ENCODE measurements at regions not wholly inside any gene's neighbourhood (a gene's known extent, or its start where the extent isn't known, plus 50 kb on each side); places are given as distances from the start of the nearest gene placed in this dataset.

GRCh38 chr5:21694567-21694966 is 1158.6 kb downstream of the CDH12 start:
- intact Hi-C loops (cut with micrococcal nuclease): no loop called here

GRCh38 chr5:21693591-21693990 is 1159.6 kb downstream of the CDH12 start:
- intact Hi-C loops (cut with micrococcal nuclease): no loop called here

- intact Hi-C loops (cut with micrococcal nuclease): no loop called here
Measured at GRCh38 chr5:21689587-21689986, 1163.6 kb downstream of the CDH12 start.

GRCh38 chr5:21688655-21689054 is 1164.5 kb downstream of the CDH12 start:
- intact Hi-C loops (cut with micrococcal nuclease): no loop called here

- intact Hi-C loops (cut with micrococcal nuclease): no loop called here
Measured at GRCh38 chr5:21687621-21688020, 1165.5 kb downstream of the CDH12 start.

GRCh38 chr5:21686706-21687105 is 1166.4 kb downstream of the CDH12 start:
- intact Hi-C loops (cut with micrococcal nuclease): no loop called here

- intact Hi-C loops (cut with micrococcal nuclease): no loop called here
Measured at GRCh38 chr5:21685522-21685921, 1167.6 kb downstream of the CDH12 start.

GRCh38 chr5:21684992-21685391 is 1168.2 kb downstream of the CDH12 start:
- intact Hi-C loops (cut with micrococcal nuclease): no loop called here

GRCh38 chr5:21681911-21682310 is 1171.2 kb downstream of the CDH12 start:
- intact Hi-C loops (cut with micrococcal nuclease): no loop called here

- intact Hi-C loops (cut with micrococcal nuclease): no loop called here
Measured at GRCh38 chr5:21680641-21681040, 1172.5 kb downstream of the CDH12 start.

- intact Hi-C loops (cut with micrococcal nuclease): no loop called here
Measured at GRCh38 chr5:21680196-21680595, 1172.9 kb downstream of the CDH12 start.

GRCh38 chr5:21678526-21678925 is 1174.6 kb downstream of the CDH12 start:
- intact Hi-C loops (cut with micrococcal nuclease): no loop called here

- intact Hi-C loops (cut with micrococcal nuclease): no loop called here
Measured at GRCh38 chr5:21672911-21673310, 1180.2 kb downstream of the CDH12 start.

- intact Hi-C loops (cut with micrococcal nuclease): no loop called here
Measured at GRCh38 chr5:21672360-21672759, 1180.8 kb downstream of the CDH12 start.

- intact Hi-C loops (cut with micrococcal nuclease): no loop called here
Measured at GRCh38 chr5:21665524-21665923, 1187.6 kb downstream of the CDH12 start.

GRCh38 chr5:21663082-21663481 is 1190.1 kb downstream of the CDH12 start:
- intact Hi-C loops (cut with micrococcal nuclease): no loop called here

- intact Hi-C loops (cut with micrococcal nuclease): no loop called here
Measured at GRCh38 chr5:21661184-21661583, 1192.0 kb downstream of the CDH12 start.

GRCh38 chr5:21654556-21654955 is 1198.6 kb downstream of the CDH12 start:
- intact Hi-C loops (cut with micrococcal nuclease): no loop called here

- intact Hi-C loops (cut with micrococcal nuclease): no loop called here
Measured at GRCh38 chr5:21649969-21650368, 1203.2 kb downstream of the CDH12 start.

- intact Hi-C loops (cut with micrococcal nuclease): no loop called here
Measured at GRCh38 chr5:21646469-21646868, 1206.7 kb downstream of the CDH12 start.

- intact Hi-C loops (cut with micrococcal nuclease): no loop called here
Measured at GRCh38 chr5:21644032-21644431, 1209.1 kb downstream of the CDH12 start.

- intact Hi-C loops (cut with micrococcal nuclease): no loop called here
Measured at GRCh38 chr5:21642312-21642711, 1210.8 kb downstream of the CDH12 start.

GRCh38 chr5:21623831-21624230 is 1229.3 kb downstream of the CDH12 start:
- intact Hi-C loops (cut with micrococcal nuclease): no loop called here

- intact Hi-C loops (cut with micrococcal nuclease): no loop called here
Measured at GRCh38 chr5:21615195-21615765, 1237.9 kb downstream of the CDH12 start.
